Fibroblast of lung (primary cell): ENCODE measurements at regions not wholly inside any gene's neighbourhood (a gene's known extent, or its start where the extent isn't known, plus 50 kb on each side); places are given as distances from the start of the nearest gene placed in this dataset.

Experiments used
- DNase-seq, 2 donors: peaks; one replicate each; pipeline versions ENCODE4 v3.0.0 to v3.0.0-alpha.2; 2010; ENCODE audit warnings: low read depth in 2 of 2
- H2AFZ ChIP-seq: 2 replicates; pipeline ENCODE4 v1.5.1; 2012; ENCODE audit warnings: low read length, control low read depth, inconsistent platforms
- H3K27ac ChIP-seq: 2 replicates; pipeline ENCODE4 v1.5.1; 2011; ENCODE audit warnings: low read length, control low read depth; ENCODE audit not compliant: insufficient read depth
- H3K27me3 ChIP-seq: 2 replicates; pipeline ENCODE4 v1.5.1; 2011; ENCODE audit warnings: mild to moderate bottlenecking, low read length; ENCODE audit not compliant: control insufficient read depth, insufficient read depth
- H3K36me3 ChIP-seq: 2 replicates; pipeline ENCODE4 v1.5.1; 2011; ENCODE audit warnings: low read length; ENCODE audit not compliant: control insufficient read depth, insufficient read depth
- H3K4me1 ChIP-seq: 2 replicates; pipeline ENCODE4 v1.5.1; 2011; ENCODE audit warnings: low read length; ENCODE audit not compliant: control insufficient read depth, insufficient read depth; ENCODE audit errors: extremely low read depth
- H3K4me2 ChIP-seq: 2 replicates; pipeline ENCODE4 v1.5.1; 2011; ENCODE audit warnings: low read length, control low read depth; ENCODE audit not compliant: insufficient read depth; ENCODE audit errors: extremely low read depth
- H3K4me3 ChIP-seq, 4 experiments: fragments of 200-600 bp in 1 of 4; sonication (generic) in 1 of 4; replicated peaks in 1 of 4; 2 replicates each; pipeline ENCODE4 v1.5.1; 2011 to 2016; ENCODE audit warnings: low read length in 4 of 4, low read depth in 3 of 4, mild to moderate bottlenecking in 3 of 4, control low read depth in 2 of 4, inconsistent platforms in 1 of 4, mixed read lengths in 1 of 4; ENCODE audit not compliant: insufficient read depth in 1 of 4; ENCODE audit errors: control extremely low read depth in 1 of 4
- H3K79me2 ChIP-seq: 2 replicates; pipeline ENCODE4 v1.5.1; 2012; ENCODE audit warnings: mild to moderate bottlenecking, low read length, inconsistent platforms; ENCODE audit not compliant: control insufficient read depth, insufficient read depth
- H3K9ac ChIP-seq: 2 replicates; pipeline ENCODE4 v1.5.1; 2011; ENCODE audit warnings: mild to moderate bottlenecking, low read length, control low read depth; ENCODE audit not compliant: insufficient read depth
- H3K9me3 ChIP-seq: 2 replicates; pipeline ENCODE4 v1.5.1; 2012; ENCODE audit warnings: low read depth, low read length; ENCODE audit not compliant: control insufficient read depth, insufficient read depth
- H4K20me1 ChIP-seq: 2 replicates; pipeline ENCODE4 v1.5.1; 2011; ENCODE audit warnings: low read length; ENCODE audit not compliant: control insufficient read depth, insufficient read depth; ENCODE audit errors: extremely low read depth
- CTCF ChIP-seq, 2 donors: IDR thresholded peaks in 1 of 2; conservative IDR thresholded peaks in 1 of 2; 1 replicate in 1 of 2; 2 replicates in 1 of 2; pipeline ENCODE4 v1.5.1; 2011 to 2012; ENCODE audit warnings: low read length in 2 of 2, control low read depth in 1 of 2, inconsistent platforms in 1 of 2, low read depth in 1 of 2, mild to moderate bottlenecking in 1 of 2
- EZH2 ChIP-seq: IDR thresholded peaks from 2 replicates; pipeline ENCODE4 v1.5.1; 2012; ENCODE audit warnings: low read length, control low read depth, mild to moderate bottlenecking; ENCODE audit errors: missing control alignments

- H3K9me3 ChIP-seq: no peaks in the 10 kb centered on the region
- DNase-seq: peak; percentile 57 to 63
- H3K27ac ChIP-seq: peak overlapping the region; percentile 25
- H2AFZ ChIP-seq: no peak overlapping the region
- H3K4me1 ChIP-seq: peaks cover 11% of the 10 kb centered on the region
- no peaks in the 10 kb centered on the region for H3K36me3 ChIP-seq
- no peak overlapping the region for H3K9ac ChIP-seq
- H4K20me1 ChIP-seq: no peaks in the 10 kb centered on the region
- no peaks in the 10 kb centered on the region for H3K27me3 ChIP-seq
- TF ChIP-seq EZH2 (no peak), CTCF (conservative IDR thresholded peaks at IDR 0.05 in 1 of 2, IDR thresholded peaks at IDR 0.05 in 1 of 2; ENCODE audit: low read depth in 1 of 2, low read length in 2 of 2) (no peak)
- no peak overlapping the region for H3K4me3 ChIP-seq
- peak overlapping the region; percentile 63 for H3K4me2 ChIP-seq
- H3K79me2 ChIP-seq: no peaks in the 10 kb centered on the region
Measured at GRCh38 chr12:24111616-24112015, 162.1 kb upstream of the SOX5 start.

- H3K4me3 ChIP-seq: no peak overlapping the region
- H4K20me1 ChIP-seq: no peaks in the 10 kb centered on the region
- no peaks in the 10 kb centered on the region for H3K36me3 ChIP-seq
- H3K9me3 ChIP-seq: no peaks in the 10 kb centered on the region
- H2AFZ ChIP-seq: no peak overlapping the region
- no peaks in the 10 kb centered on the region for H3K79me2 ChIP-seq
- no peaks in the 10 kb centered on the region for H3K27me3 ChIP-seq
- no peak overlapping the region for H3K9ac ChIP-seq
- peak overlapping the region; percentile 63 for H3K4me2 ChIP-seq
- peaks cover 11% of the 10 kb centered on the region for H3K4me1 ChIP-seq
- peak; percentile 4 to 75 for DNase-seq
- peak overlapping the region; percentile 25 for H3K27ac ChIP-seq
- no peak for TF ChIP-seq CTCF (conservative IDR thresholded peaks at IDR 0.05 in 1 of 2, IDR thresholded peaks at IDR 0.05 in 1 of 2; ENCODE audit: low read depth in 1 of 2, low read length in 2 of 2)
- TF ChIP-seq EZH2: no peak
Measured at GRCh38 chr12:24111086-24111485, 161.6 kb upstream of the SOX5 start.

- Histone ChIP-seq H4K20me1 (no peaks in the 10 kb centered on the region), H3K9ac (no peak overlapping the region), H3K4me3 (no peak overlapping the region), H3K4me2 (no peak overlapping the region), H3K36me3 (no peaks in the 10 kb centered on the region), H3K9me3 (no peaks in the 10 kb centered on the region), H3K27ac (no peak overlapping the region), H2AFZ (no peak overlapping the region), H3K4me1 (peaks cover 11% of the 10 kb centered on the region), H3K79me2 (no peaks in the 10 kb centered on the region), H3K27me3 (no peaks in the 10 kb centered on the region)
- peak; percentile 38 to 62 for TF ChIP-seq CTCF (conservative IDR thresholded peaks at IDR 0.05 in 1 of 2, IDR thresholded peaks at IDR 0.05 in 1 of 2; ENCODE audit: low read depth in 1 of 2, low read length in 2 of 2)
- TF ChIP-seq EZH2: no peak
- peak; percentile 21 to 44 for DNase-seq
Measured at GRCh38 chr12:24109381-24110039, 160.0 kb upstream of the SOX5 start.
